Mononuclear cell (primary cell): ENCODE measurements at regions not wholly inside any gene's neighbourhood (a gene's known extent, or its start where the extent isn't known, plus 50 kb on each side); places are given as distances from the start of the nearest gene placed in this dataset.
"Not testable (repeated sequence)": the region's sequence is repeated elsewhere in the genome, so short reads cannot be mapped to it uniquely, and the experiment has no call there.

Experiments
- H3K27me3 ChIP-seq: 2 replicates; pipeline ENCODE4 v1.6.0; 2011; ENCODE audit warnings: low read length, control low read depth; ENCODE audit not compliant: insufficient read depth
- H3K4me1 ChIP-seq: 2 replicates; pipeline ENCODE4 v1.5.1; 2011; ENCODE audit warnings: mild to moderate bottlenecking, low read length, control low read depth; ENCODE audit not compliant: insufficient read depth
- H3K4me3 ChIP-seq: 2 replicates; pipeline ENCODE4 v1.5.1; 2011; ENCODE audit warnings: mild to moderate bottlenecking, low read length, moderate library complexity
- H3K9me3 ChIP-seq: 2 replicates; pipeline ENCODE4 v1.5.1; 2011; ENCODE audit warnings: low read depth, mild to moderate bottlenecking, control low read depth, low read length

- peaks cover 8% of the 10 kb centered on the region for H3K4me1 ChIP-seq
- H3K27me3 ChIP-seq, result no peaks in the 10 kb centered on the region
- no peak overlapping the region for H3K4me3 ChIP-seq
- H3K9me3 ChIP-seq, result no peaks in the 10 kb centered on the region
Observed at GRCh38 chr4:81786766-81787165, 315.1 kb upstream of the RASGEF1B start.

DNA sequence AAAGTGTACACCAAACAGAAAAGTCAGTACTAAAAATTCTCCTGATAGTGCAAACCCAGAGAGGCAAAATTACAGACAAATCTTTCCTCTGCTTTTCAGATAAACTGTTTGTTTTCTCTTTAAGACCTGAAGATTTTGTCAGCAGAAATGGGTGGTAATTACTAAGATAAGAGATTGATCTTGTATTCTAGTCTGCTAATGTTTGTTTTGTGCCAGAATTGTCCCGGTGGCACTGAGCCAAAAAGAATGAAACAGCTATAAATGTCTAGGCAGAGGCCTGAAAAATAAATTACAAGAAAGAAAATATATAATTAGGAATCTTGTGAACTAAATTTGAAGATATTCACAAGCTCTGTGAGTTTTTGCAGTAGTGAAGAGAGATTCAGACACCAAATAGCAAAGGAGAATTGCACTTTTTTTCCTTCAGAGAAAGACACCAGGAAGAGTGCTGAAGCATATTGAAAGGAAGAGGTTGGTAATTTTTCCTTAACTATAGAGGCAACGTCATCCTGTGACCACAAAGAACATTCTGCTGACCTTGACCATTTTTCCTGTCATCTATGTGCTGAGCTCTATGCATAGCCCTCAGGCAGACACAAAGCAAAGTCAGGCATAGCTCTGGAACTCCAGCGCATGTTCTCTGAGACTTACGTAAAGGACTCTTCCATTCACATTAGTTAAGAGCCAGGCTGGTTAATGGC, 314.5 kb upstream of the RASGEF1B start:
- peaks cover 4% of the 10 kb centered on the region for H3K4me1 ChIP-seq
- no peak overlapping the region for H3K4me3 ChIP-seq
- H3K9me3 ChIP-seq, result no peaks in the 10 kb centered on the region
- H3K27me3 ChIP-seq, result no peaks in the 10 kb centered on the region

- H3K27me3 ChIP-seq, result no peaks in the 10 kb centered on the region
- no peak overlapping the region for H3K4me3 ChIP-seq
Observed at GRCh38 chr4:81785338-81785737, 313.6 kb upstream of the RASGEF1B start.

GRCh38 chr4:81783558-81783957, 311.9 kb upstream of the RASGEF1B start:
- H3K4me3 ChIP-seq, result no peak overlapping the region

More at GRCh38 chr4:81785338-81785737, 313.6 kb upstream of the RASGEF1B start:
- no peaks in the 10 kb centered on the region for H3K9me3 ChIP-seq
- H3K4me1 ChIP-seq, result peaks cover 4% of the 10 kb centered on the region

GRCh38 chr4:81781799-81782198, 310.1 kb upstream of the RASGEF1B start:
- no peaks in the 10 kb centered on the region for H3K27me3 ChIP-seq
- H3K9me3 ChIP-seq, result no peaks in the 10 kb centered on the region
- no peak overlapping the region for H3K4me3 ChIP-seq
- no peaks in the 10 kb centered on the region for H3K4me1 ChIP-seq

More at GRCh38 chr4:81783558-81783957, 311.9 kb upstream of the RASGEF1B start:
- Histone ChIP-seq H3K9me3 (no peaks in the 10 kb centered on the region), H3K4me1 (no peaks in the 10 kb centered on the region), H3K27me3 (no peaks in the 10 kb centered on the region)

- not testable (repeated sequence) for H3K27me3 ChIP-seq, H3K4me1 ChIP-seq, H3K9me3 ChIP-seq, H3K4me3 ChIP-seq
Observed at GRCh38 chr4:81777718-81778117, 306.0 kb upstream of the RASGEF1B start.

DNA sequence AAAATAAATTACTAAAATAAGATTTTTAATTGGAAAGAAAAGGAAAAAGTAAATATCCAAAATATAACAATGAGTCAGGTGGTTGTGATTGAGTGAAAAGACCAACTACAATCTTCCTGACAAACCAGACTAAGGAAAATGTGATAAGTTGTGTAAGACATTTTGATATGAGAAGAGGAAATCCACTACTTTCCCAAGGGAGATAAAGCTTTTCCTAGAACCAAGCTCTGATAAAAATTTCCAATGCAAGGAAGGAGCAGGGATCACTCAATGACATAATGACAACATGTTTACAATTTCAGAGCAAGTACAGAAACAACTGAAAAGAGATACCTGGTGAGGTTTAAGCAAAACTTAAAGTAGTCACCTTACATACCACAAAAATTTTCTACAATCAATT, 305.1 kb upstream of the RASGEF1B start:
- H3K27me3 ChIP-seq, result no peaks in the 10 kb centered on the region

DNA sequence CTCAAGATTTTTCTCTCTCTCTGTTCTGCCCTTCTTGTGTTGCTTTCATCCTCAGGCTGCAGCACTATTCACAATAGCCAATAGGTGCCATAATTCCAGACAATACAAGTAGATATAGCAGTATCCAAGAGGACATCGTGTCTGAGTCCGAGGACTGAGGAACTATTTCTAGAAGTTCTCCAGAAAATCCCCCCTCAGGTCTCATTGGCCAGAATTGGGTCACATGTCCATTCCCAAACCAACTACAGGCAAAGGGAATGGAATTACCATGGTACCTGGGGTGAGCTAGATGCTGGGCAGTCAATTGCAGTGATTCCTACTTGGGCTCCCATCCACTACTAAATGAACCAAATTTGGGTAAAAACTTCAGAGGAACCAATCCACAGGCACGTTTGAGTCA, 301.9 kb upstream of the RASGEF1B start:
- no peaks in the 10 kb centered on the region for H3K4me1 ChIP-seq
- no peaks in the 10 kb centered on the region for H3K27me3 ChIP-seq
- H3K4me3 ChIP-seq, result no peak overlapping the region
- no peaks in the 10 kb centered on the region for H3K9me3 ChIP-seq

More for the DNA sequence above, 305.1 kb upstream of the RASGEF1B start:
- no peaks in the 10 kb centered on the region for H3K9me3 ChIP-seq
- H3K4me3 ChIP-seq, result no peak overlapping the region
- H3K4me1 ChIP-seq, result no peaks in the 10 kb centered on the region

GRCh38 chr4:81771721-81772120, 300.0 kb upstream of the RASGEF1B start:
- no peak overlapping the region for H3K4me3 ChIP-seq
- H3K9me3 ChIP-seq, result no peaks in the 10 kb centered on the region
- H3K27me3 ChIP-seq, result no peaks in the 10 kb centered on the region
- H3K4me1 ChIP-seq, result no peaks in the 10 kb centered on the region

DNA sequence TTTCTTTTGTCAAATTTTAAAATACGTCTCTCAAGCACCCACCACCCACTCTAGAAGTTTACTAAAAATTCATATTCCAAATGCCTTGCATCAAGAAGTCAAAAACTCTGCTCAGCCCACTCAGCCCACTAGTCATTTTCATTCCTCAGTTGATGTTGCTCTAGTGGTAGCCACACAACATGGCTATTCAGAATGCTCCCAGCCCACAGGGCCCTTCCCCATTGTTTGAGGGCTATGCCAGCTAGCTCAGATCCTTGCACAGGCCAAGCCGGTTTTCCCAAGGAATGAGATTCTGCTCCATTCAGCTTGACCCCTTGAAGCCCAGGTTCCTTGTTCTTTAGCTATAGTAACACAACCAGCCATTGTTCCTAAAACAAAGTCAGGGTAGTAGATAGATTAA, 297.5 kb upstream of the RASGEF1B start:
- Histone ChIP-seq H3K4me3 (no peak overlapping the region), H3K9me3 (no peaks in the 10 kb centered on the region), H3K27me3 (no peaks in the 10 kb centered on the region), H3K4me1 (no peaks in the 10 kb centered on the region)

DNA sequence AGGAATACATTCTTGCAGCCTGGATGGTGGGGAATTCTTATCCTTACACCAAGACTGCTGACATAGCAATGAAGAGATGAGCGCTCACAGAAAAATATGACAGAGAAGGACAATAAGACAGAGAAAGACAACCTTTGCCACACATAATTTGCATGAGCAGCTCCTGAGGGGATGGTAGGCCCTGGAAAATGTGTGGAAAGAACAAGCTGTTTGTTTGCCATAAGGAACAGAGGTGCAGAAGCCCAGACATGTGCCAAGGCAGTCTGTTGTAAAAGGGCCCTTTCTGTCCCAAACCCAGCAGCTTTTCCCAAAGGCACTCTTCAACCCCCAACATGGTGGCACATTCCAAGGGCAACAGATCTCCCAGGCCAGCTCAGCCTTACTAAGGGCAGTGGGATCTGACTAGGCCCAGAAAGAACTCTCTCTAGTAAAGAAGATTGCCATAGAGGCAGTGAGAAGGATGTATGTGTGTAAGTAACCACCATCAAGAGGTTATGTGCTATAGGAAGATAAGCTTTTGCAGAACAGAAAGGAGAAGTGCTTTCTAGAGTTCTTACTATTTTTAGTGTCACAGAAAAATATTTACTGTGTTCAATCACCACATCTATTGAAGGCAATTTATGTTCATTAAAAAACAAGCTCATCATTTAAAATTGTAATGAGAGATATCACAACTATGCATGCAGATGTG, 287.0 kb upstream of the RASGEF1B start:
- H3K27me3 ChIP-seq, result no peaks in the 10 kb centered on the region
- peaks cover 22% of the 10 kb centered on the region for H3K4me1 ChIP-seq
- no peak overlapping the region for H3K4me3 ChIP-seq
- no peaks in the 10 kb centered on the region for H3K9me3 ChIP-seq

- Histone ChIP-seq H3K4me1 (peaks cover 22% of the 10 kb centered on the region), H3K9me3 (no peaks in the 10 kb centered on the region), H3K27me3 (no peaks in the 10 kb centered on the region), H3K4me3 (no peak overlapping the region)
Observed at GRCh38 chr4:81757691-81758090, 286.0 kb upstream of the RASGEF1B start.

DNA sequence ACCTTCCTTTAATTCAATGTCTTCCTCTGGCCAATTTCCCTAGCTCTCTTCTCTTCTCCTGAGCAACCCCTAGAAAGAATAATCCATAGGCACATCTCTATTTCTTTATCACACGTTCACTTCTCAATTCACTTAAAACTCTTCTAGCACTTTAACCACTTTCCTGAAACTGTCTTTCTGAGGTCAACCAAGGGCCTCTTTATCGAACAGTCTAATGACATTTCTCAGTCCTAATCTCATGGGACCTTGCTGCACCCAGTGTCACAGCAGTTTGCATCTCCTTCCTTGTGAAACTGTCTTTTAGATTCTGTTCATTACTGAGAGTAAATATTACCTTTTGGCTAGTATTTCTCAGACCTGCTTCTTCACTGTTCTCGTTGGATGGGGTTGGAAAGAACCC, 285.3 kb upstream of the RASGEF1B start:
- Histone ChIP-seq H3K27me3 (no peaks in the 10 kb centered on the region), H3K9me3 (no peaks in the 10 kb centered on the region), H3K4me3 (no peak overlapping the region), H3K4me1 (peaks cover 22% of the 10 kb centered on the region)

DNA sequence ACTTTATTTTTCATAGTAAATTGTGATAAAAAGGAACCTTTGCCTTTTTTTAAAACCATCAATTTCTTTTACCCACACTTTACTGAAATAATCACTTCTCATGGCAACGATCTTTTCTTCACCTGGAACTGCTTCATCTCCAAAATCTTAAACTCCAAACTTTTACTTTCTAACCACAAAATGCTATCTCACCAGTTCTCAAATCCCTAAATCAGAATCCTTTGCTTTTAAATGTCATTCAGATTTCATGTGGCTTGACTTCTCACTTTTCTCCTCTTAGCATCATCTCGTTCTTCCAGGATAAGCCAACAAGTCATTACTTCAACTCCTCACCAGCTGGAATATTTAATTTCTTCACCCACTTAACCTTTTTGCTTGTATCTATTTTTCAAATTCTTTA, 284.3 kb upstream of the RASGEF1B start:
- Histone ChIP-seq H3K9me3 (no peaks in the 10 kb centered on the region), H3K27me3 (no peaks in the 10 kb centered on the region), H3K4me3 (no peak overlapping the region), H3K4me1 (peaks cover 22% of the 10 kb centered on the region)

DNA sequence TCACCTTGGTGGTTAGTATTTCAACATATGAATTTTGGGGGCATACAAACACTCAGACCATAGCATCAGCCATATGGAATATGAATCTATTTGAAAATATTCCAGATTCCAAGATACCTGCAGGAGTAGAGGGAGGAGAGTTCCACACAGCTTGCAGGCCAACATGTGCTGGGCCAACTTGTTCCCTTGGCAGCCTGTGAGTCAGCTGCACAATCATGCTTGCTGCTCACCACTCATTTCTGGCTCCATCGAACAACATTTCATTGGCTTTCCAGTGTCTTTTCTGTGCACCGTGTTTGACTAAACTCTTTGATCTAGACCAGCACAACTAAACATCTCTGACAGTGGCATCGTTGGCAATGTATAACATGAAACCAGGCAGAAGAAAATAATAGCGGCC, 282.5 kb upstream of the RASGEF1B start:
- Histone ChIP-seq H3K4me1 (peaks cover 19% of the 10 kb centered on the region), H3K4me3 (no peak overlapping the region), H3K27me3 (no peaks in the 10 kb centered on the region), H3K9me3 (no peaks in the 10 kb centered on the region)
